ENCODE measurements at regions not wholly inside any gene's neighbourhood (a gene's known extent, or its start where the extent isn't known, plus 50 kb on each side); places are given as distances from the start of the nearest gene placed in this dataset.

- no peak for DNase-seq
Measured at GRCh38 chr2:48108455-48108854, 202.2 kb upstream of the FBXO11 start.

GRCh38 chr2:48109491-48110204, 203.3 kb upstream of the FBXO11 start:
- DNase-seq = no peak

DNA sequence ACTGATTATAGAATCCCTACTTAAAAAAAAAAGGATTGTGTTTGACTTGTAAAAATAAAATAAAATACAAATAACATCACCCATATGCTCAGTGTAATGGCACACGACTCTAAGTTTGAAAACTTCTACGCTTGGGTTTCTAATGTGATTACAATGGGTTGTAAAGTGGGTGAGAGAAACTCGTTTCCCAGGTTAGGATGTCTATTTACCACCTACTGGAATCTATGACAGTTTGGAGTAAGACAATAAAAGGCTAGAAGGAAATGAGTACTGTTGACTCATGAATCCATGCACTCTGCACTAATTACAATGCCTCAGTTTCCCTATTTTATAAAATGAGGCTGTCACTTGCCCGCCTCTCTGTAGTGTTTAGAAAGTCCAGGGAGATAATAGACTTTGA, 204.0 kb upstream of the FOXN2 start:
- no peak for DNase-seq

DNA sequence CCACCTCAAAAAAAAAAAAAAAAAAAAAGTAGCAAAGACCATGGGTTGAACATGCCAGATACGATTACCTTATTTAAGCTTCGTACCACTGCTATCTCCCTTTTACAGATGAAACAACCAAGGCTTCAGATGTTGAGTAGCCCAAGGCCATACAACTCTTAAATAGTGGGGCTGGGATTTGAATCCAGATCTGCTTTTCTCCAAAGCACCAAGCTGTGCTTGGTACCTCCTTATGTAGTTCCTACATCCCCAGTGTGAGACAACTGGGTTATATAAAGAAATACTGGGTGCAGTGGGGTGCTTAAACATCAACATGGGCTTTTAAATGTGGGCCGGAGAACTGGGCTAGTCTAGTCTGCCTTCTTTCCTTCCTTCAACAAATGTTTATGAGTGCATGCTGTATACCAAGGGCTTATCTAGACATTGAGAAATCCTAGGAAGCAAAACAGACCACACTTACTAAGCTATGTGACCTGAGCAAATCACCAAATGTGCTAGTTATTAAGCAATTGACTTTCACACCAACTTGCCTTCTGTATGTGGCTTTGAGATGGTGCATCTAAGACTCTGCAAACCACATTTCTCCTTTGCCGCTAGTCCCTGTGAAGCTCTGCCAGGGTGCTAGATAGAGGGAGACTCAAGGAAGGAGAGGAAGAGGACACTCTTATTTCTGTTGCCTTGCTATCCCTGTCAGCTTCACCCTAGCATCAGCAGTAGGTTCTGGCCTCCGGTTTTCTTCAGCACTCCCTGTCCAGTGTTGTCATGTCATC, 201.4 kb upstream of the FOXN2 start:
- no peak for DNase-seq

DNA sequence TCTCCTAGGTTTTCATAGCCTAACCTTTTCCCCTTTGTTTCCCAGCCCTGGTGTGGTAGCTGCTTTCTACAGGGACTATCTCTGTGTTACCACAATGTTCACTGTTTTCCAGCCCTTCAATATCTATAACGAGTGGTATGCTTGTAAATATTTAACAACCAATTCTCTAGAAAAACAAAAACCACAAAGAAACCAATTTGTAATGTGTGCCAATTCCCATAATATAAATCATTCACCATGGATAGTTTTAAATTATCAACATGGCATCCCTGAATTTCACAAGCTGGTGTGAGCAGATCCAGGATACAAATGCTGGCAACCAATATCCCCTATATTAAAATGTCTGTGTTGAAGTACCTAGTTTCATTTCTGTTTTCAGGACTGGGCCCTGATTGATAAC, 200.7 kb upstream of the FOXN2 start:
- no peak for DNase-seq

- DNase-seq = no peak
Measured at GRCh38 chr2:48114256-48114655, 200.2 kb upstream of the FOXN2 start.

DNA sequence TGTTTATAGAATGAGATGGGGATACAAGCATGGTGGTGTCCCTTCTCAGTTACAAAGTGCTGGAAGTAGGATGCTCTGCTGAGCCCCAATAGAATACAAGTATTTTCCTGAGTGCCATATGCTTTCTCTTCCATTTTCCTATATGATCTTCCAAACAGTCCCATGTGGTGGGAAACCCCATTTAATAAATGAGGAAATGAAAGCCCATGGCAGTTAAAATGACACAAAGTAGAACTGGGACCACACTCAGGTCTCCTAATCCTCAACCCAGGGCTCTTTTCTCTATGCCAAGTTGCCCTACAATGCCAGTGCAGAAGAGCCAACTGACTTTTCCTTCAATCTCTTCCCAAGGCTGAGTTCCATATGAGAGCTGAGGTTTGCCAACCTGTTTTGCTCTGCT, 198.0 kb upstream of the FOXN2 start:
- no peak for DNase-seq

DNA sequence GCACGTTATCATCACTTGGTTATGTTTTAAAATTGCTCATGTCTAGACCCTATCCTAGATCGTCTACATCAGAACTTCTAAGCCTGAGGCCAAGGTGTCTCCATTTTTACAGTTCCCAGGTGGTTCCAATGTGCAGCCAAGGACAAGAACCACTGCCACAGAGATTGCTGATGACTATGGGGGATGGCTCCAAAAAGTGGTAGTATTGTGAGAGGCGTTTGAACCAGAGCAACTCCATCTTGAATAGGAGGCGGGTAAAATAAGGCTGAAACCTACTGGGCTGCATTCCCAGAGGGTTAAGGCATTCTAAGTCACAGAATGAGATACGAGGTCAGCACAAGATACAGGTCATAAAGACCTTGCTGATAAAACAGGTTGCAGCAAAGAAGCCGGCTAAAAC, 195.6 kb upstream of the FOXN2 start:
- no peak for DNase-seq

- DNase-seq = no peak
Measured at GRCh38 chr2:48120112-48120511, 194.4 kb upstream of the FOXN2 start.

DNA sequence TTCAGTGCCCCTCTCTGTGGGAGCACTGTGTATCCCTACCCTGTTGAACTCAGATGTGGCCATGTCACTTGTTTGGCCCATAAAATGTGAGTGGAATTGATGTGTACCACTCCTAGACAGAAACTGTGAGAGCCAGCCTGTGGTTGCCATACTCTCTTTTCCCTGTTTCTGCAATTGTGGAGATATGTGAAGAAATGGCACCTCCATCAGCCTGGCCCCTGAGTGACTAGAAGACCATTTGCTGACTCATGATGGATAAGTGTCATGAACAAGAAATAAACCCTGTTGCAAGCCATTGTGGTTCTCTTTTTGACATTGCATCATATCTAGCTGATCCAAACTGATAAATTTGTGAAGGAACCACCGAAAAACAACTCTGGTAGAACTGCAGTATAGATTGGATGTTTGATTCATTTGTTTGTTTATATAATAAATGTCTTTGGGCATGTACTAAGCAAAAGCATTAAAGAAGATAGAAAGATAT, 193.7 kb upstream of the FOXN2 start:
- no peak for DNase-seq

DNA sequence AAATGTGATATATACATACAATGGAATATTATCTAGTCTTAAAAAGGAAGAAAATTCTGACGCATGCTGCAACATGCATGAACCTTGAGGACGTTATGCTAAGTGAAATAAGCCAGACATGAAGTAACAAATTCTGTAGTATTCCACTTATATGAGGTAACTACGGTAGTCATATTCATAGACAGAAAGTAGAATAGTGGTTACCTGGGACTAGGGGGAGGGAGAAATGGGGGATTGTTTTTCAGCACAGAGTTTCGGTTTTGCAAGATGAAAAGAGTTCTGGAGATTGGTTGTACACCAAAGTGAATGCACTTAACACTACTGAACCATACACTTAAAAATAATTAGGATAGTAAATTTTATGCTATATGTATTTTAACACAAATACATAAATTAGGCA, 192.3 kb upstream of the FOXN2 start:
- DNase-seq = no peak

GRCh38 chr2:48124592-48124991, 189.9 kb upstream of the FOXN2 start:
- DNase-seq = no peak

DNA sequence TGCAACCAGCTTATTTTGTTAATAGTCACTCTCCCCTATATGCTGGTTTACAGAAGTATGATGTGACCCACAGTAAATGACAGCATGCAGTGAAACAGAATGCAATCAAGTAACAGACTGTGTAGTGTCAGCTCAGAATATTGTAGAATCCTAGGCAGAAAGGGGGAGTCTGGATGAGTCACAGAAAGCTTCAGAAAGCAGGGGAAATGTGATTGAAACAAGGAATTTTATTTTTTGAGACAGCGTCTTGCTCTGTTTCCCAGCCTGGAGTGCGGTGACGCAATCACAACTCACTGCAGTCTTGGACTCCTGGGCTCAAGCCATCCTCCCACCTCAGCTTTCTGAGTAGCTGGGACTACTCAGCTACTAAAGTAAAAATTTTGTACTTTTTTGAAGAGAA, 188.3 kb upstream of the FOXN2 start:
- DNase-seq = no peak

DNA sequence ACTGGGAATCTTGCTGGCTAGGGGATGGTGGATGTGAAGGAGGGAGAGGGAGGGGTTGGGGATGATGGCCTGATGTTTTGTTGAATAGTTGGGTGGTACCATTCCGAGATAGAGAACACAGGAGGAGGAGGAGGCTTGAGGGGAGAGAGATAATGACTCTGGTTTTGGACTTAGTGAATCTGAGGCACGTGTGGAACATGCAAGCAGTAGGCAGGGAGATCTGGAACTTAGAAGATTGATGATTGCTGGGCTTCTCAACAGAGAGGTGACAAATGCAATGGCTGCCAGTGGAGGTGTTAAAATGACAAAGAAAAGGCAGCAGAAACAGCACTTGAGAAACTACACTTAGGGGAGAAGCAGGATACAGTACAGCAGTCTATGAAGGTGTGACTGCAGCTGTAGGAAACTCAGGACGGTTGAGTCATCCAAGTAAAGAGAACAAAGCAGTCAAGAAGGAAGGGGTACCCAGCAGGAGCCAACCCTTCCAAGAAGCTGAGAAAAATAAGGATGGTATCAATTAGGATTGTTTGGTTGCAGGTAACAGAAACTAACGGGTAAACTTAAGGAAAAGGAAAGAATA, 186.8 kb upstream of the FOXN2 start:
- DNase-seq = no peak

DNA sequence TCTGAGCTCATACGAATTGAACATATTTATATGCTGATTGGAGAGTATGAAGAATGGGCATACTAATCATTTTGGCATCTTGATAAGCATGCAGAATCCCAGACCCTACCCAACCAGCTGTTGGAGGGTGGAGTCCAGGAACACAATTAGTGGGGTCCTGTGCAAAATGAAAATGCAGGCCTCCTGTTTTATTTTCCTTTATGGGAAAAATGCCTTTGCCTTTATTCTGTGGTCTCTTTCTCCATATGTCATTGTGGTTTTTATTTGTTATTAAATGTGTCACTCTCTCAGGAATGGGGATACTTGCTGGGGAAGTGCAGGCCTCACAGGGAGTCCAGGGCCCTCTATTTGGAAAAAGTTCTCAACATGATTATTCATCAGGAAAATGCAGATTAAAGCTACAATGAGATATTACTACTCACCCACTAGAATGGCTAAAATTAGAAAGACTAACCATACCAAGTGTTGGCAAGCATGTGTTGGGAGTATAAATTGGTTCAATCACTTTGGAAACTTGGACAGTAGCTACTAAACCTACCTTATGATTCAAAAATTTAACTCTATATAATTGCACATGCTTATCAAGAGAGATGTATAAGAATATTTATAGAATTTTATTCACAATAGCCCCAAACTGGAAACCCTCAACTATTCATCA, 185.1 kb upstream of the FOXN2 start:
- no peak for DNase-seq

- DNase-seq = peak; percentile 1
Measured at GRCh38 chr2:48131539-48132270, 182.8 kb upstream of the FOXN2 start.

DNA sequence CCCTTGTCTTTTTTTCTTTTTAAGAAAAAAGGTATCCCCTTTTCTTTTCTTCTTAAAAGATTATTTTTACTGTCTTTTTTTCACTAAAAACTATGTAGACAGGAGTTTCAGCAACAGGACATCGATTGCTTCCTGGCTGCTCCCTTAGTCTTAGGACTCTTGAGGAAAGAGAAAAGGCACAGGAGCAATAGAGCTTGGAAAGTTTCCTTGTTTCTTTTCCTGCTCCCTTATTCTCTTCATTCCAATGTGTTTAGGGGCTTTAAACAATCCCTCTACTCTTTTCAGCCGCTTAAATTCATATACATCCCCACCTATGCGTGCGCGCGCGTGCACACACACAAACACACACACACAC, 182.2 kb upstream of the FOXN2 start:
- no peak for DNase-seq

GRCh38 chr2:48134704-48135103, 179.8 kb upstream of the FOXN2 start:
- no peak for DNase-seq

- DNase-seq = no peak
Measured at GRCh38 chr2:48135797-48136196, 178.7 kb upstream of the FOXN2 start.

DNA sequence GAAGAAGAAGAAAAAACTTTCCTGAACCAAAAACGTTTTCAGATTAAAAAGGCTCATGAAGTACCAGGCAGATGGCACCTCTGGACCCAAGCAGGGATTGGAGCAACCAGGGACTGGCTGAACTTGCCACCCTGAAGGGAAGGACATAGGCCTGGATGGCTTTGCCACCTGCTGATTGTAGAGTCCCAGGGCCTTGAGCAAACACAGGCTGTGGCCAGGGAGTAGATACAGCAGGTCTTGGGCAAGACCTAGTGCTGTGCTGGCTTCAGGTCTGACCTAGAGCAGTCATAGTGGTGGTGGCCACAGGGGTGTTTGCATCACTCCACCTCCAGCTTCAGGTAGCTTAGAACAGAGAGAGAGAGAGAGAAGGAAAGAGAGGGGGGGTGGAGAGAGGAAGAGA, 176.7 kb upstream of the FOXN2 start:
- DNase-seq = no peak

GRCh38 chr2:48138898-48139297, 175.6 kb upstream of the FOXN2 start:
- no peak for DNase-seq

DNA sequence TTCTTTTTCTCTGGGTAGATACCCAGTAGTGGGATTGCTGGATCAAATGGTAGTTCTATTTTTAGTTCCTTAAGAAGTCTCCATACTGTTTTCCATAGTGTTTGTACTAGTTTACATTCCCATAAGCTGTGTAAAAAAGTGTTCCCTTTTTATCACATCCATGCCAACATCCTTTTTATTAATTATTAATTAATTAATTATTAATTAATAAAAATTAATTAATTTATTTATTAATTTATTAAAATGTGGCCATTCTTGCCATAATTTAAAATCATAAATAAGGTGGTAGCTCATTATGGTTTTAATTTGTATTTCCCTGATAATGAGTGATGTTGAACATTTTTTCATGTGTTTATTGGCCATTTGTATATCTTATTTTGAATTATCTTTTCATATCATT, 173.9 kb upstream of the FOXN2 start:
- no peak for DNase-seq

GRCh38 chr2:48144777-48145176, 169.7 kb upstream of the FOXN2 start:
- DNase-seq = no peak

Data from NCI-H748 treated with DMSO at 0.1 percent for 48 hours (cell line).